ENCODE measurements at regions not wholly inside any gene's neighbourhood (a gene's known extent, or its start where the extent isn't known, plus 50 kb on each side); places are given as distances from the start of the nearest gene placed in this dataset.

- DNase-seq (ENCODE audit: insufficient read length, low spot score) = no peak
- no peak for TF ChIP-seq CTCF (IDR thresholded peaks at IDR 0.05; ENCODE audit: insufficient read depth, missing control alignments)
- no peak for FAIRE-seq
Measured at GRCh38 chr12:132433641-132434395, 56.1 kb upstream of the FBRSL1 start.

GRCh38 chr12:132432721-132433577 lies 57.0 kb upstream of the FBRSL1 start:
- DNase-seq (ENCODE audit: insufficient read length, low spot score) (no peak), FAIRE-seq (no peak)
- TF ChIP-seq CTCF (IDR thresholded peaks at IDR 0.05; ENCODE audit: insufficient read depth, missing control alignments) = no peak

GRCh38 chr12:132432126-132432705 lies 57.7 kb upstream of the FBRSL1 start:
- FAIRE-seq (no peak), DNase-seq (ENCODE audit: insufficient read length, low spot score) (no peak)
- TF ChIP-seq CTCF (IDR thresholded peaks at IDR 0.05; ENCODE audit: insufficient read depth, missing control alignments) = no peak

GRCh38 chr12:132430838-132431774 lies 58.8 kb upstream of the FBRSL1 start:
- no peak for TF ChIP-seq CTCF (IDR thresholded peaks at IDR 0.05; ENCODE audit: insufficient read depth, missing control alignments)
- DNase-seq (ENCODE audit: insufficient read length, low spot score) = no peak
- FAIRE-seq = no peak

- FAIRE-seq = no peak
- DNase-seq (ENCODE audit: insufficient read length, low spot score) = peak; percentile 85
- TF ChIP-seq CTCF (IDR thresholded peaks at IDR 0.05; ENCODE audit: insufficient read depth, missing control alignments) = no peak
Measured at GRCh38 chr12:132429946-132430643, 59.9 kb upstream of the FBRSL1 start.

GRCh38 chr12:132429602-132429945 lies 60.4 kb upstream of the FBRSL1 start:
- no peak for FAIRE-seq
- DNase-seq (ENCODE audit: insufficient read length, low spot score) = no peak
- no peak for TF ChIP-seq CTCF (IDR thresholded peaks at IDR 0.05; ENCODE audit: insufficient read depth, missing control alignments)

All from D721Med (cell line).